CD14-positive monocyte (primary cell): ENCODE measurements at regions not wholly inside any gene's neighbourhood (a gene's known extent, or its start where the extent isn't known, plus 50 kb on each side); places are given as distances from the start of the nearest gene placed in this dataset.

Experiments used
- DNase-seq, 3 donors: peaks; one replicate each; pipeline ENCODE4 v3.0.0-alpha.2; 2011 to 2022
- H2AFZ ChIP-seq: 2 replicates; pipeline ENCODE4 v1.6.0; 2012; ENCODE audit warnings: mild to moderate bottlenecking, low read depth, low read length, inconsistent platforms; ENCODE audit not compliant: insufficient read depth, poor library complexity, severe bottlenecking
- H3K27ac ChIP-seq, 2 donors: 1 replicate in 1 of 2; 2 replicates in 1 of 2; pipeline ENCODE4 v1.5.1; 2012 to 2013; ENCODE audit warnings: low read length in 2 of 2, control low read depth in 1 of 2, inconsistent platforms in 1 of 2, low read depth in 1 of 2, mild to moderate bottlenecking in 1 of 2
- H3K27me3 ChIP-seq, 2 donors: one replicate each; pipeline versions ENCODE4 v1.6.0 to v1.6.1; 2011 to 2013; ENCODE audit warnings: low read length in 2 of 2; ENCODE audit not compliant: control insufficient read depth in 2 of 2, insufficient read depth in 2 of 2
- H3K36me3 ChIP-seq, 2 donors: replicated peaks in 1 of 2; 1 replicate in 1 of 2; 2 replicates in 1 of 2; pipeline versions ENCODE4 v1.5.1 to v1.6.1; 2012 to 2013; ENCODE audit warnings: low read length in 2 of 2, control low read depth in 1 of 2, inconsistent platforms in 1 of 2, mild to moderate bottlenecking in 1 of 2; ENCODE audit not compliant: insufficient read depth in 2 of 2, control insufficient read depth in 1 of 2
- H3K4me1 ChIP-seq, 2 donors: 1 replicate in 1 of 2; 2 replicates in 1 of 2; pipeline versions ENCODE4 v1.5.1 to v1.6.1; 2012 to 2013; ENCODE audit warnings: low read length in 2 of 2, control low read depth in 1 of 2, inconsistent platforms in 1 of 2, mild to moderate bottlenecking in 1 of 2, moderate library complexity in 1 of 2; ENCODE audit not compliant: insufficient read depth in 2 of 2, control insufficient read depth in 1 of 2
- H3K4me2 ChIP-seq: replicated peaks from 2 replicates; pipeline ENCODE3; 2012; ENCODE audit warnings: low read length, moderate library complexity, mild to moderate bottlenecking; ENCODE audit not compliant: poor library complexity, severe bottlenecking; ENCODE audit errors: extremely low read depth
- H3K4me3 ChIP-seq, 3 experiments: fragments of 200-600 bp in 1 of 3; sonication (generic) in 1 of 3; replicated peaks in 1 of 3; 1 replicate in 2 of 3; 2 replicates in 1 of 3; pipeline ENCODE4 v1.5.1; 2011 to 2013; ENCODE audit warnings: low read length in 3 of 3, mild to moderate bottlenecking in 3 of 3, control low read depth in 2 of 3, low read depth in 2 of 3, inconsistent platforms in 1 of 3, moderate library complexity in 1 of 3
- H3K79me2 ChIP-seq: 2 replicates; pipeline ENCODE4 v1.6.0; 2012; ENCODE audit warnings: mild to moderate bottlenecking, control low read depth, inconsistent platforms, low read length, moderate library complexity; ENCODE audit not compliant: insufficient read depth
- H3K9ac ChIP-seq: 2 replicates; pipeline ENCODE4 v1.6.0; 2017; ENCODE audit warnings: low read length, mild to moderate bottlenecking; ENCODE audit not compliant: insufficient read depth, poor library complexity, severe bottlenecking
- H3K9me3 ChIP-seq, 2 donors: replicated peaks in 1 of 2; 1 replicate in 1 of 2; 2 replicates in 1 of 2; pipeline versions ENCODE4 v1.5.1 to v1.6.1; 2012 to 2013; ENCODE audit warnings: low read length in 2 of 2, control low read depth in 1 of 2; ENCODE audit not compliant: control insufficient read depth in 1 of 2, insufficient read depth in 1 of 2
- H4K20me1 ChIP-seq: 2 replicates; pipeline ENCODE4 v1.6.0; 2012; ENCODE audit warnings: mild to moderate bottlenecking, low read length, control low read depth, moderate library complexity; ENCODE audit not compliant: insufficient read depth
- H3K27ac Mint-ChIP-seq, 7 donors: one replicate each; pipeline ENCODE4 v1.8.0; 2020; ENCODE audit warnings: mild to moderate bottlenecking in 7 of 7, mixed read lengths in 7 of 7, moderate library complexity in 6 of 7, inconsistent platforms in 2 of 7
- H3K27me3 Mint-ChIP-seq, 3 donors: one replicate each; pipeline ENCODE4 v1.8.0; 2021 to 2022; ENCODE audit warnings: low read depth in 3 of 3, mild to moderate bottlenecking in 3 of 3, mixed read lengths in 3 of 3, moderate library complexity in 3 of 3, inconsistent platforms in 1 of 3
- H3K36me3 Mint-ChIP-seq, 2 donors: one replicate each; pipeline ENCODE4 v1.8.0; 2020; ENCODE audit warnings: mixed read lengths in 2 of 2, inconsistent platforms in 1 of 2, mild to moderate bottlenecking in 1 of 2
- H3K4me1 Mint-ChIP-seq: one replicate; pipeline ENCODE4 v1.8.0; 2020; ENCODE audit warnings: mild to moderate bottlenecking, mixed read lengths
- H3K4me3 Mint-ChIP-seq, 2 donors: one replicate each; pipeline ENCODE4 v1.8.0; 2020; ENCODE audit warnings: mild to moderate bottlenecking in 2 of 2, mixed read lengths in 2 of 2, moderate library complexity in 1 of 2
- H3K9me3 Mint-ChIP-seq, 7 donors: one replicate each; pipeline ENCODE4 v1.8.0; 2020 to 2022; ENCODE audit warnings: mixed read lengths in 7 of 7, mild to moderate bottlenecking in 6 of 7, moderate library complexity in 6 of 7, inconsistent platforms in 2 of 7
- CTCF ChIP-seq: fragments of 200-600 bp; IDR thresholded peaks from one replicate; pipeline ENCODE4 v1.8.0; 2022; ENCODE audit warnings: antibody characterized with exemption, mild to moderate bottlenecking
- WGBS: methylation state at CpG from one replicate; pipeline ENCODE4 v1.1.5; 2013; ENCODE audit warnings: missing lambda C conversion rate; ENCODE audit not compliant: insufficient coverage; 5-methylcytosine and 5-hydroxymethylcytosine counted together
- intact Hi-C, 2 donors: fragments of 100-400 bp; cut with micrococcal nuclease; formaldehyde crosslinking; loops; one replicate each; pipeline versions ENCODE4 v1.15.0 to v1.15.1; 2023

DNA sequence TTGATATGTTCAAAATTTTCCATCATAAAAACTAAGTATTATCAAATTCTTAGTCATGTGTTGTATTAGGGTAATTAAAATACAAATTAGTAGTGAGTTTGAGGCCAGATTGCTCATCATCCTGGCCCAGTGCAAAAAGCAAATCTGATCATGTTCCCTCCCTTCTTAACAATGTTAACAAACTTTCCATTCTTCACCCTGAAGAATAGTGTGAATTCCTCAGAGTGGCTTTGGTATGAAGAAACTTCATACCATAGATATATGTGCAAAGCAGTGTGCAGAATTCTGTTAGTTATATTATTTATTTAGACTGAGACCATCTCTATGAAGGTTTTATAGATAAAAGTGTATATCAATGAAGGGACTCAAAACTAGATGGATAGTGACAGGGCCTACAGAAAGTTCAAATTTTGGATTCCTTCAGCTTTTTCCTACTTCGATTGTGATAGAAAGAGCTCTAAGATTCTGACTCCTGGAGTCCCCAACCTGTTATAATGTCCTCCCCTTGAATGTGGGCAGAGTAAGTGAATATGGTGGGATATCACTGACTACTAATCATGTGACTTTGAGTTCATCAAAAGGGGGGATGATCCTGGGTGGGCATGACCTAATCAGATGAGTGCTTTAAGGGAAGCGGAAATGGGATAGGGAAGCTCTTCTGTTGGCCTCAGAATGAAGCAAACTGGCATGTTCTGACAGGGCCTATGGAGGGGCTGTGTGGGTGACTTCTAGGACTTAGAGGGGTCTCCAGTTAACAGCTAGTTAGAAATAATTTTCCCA lies 271.4 kb downstream of the BTG1 start:
- no peak overlapping the region for H3K4me3 Mint-ChIP-seq
- Histone ChIP-seq H3K79me2 (no peaks in the 10 kb centered on the region), H3K4me3 (no peak overlapping the region), H3K36me3 (no peaks in the 10 kb centered on the region), H3K9me3 (no peaks in the 10 kb centered on the region), H2AFZ (no peak overlapping the region), H3K9ac (no peak overlapping the region), H3K27ac (no peak overlapping the region), H4K20me1 (no peaks in the 10 kb centered on the region), H3K27me3 (no peaks in the 10 kb centered on the region), H3K4me2 (no peak overlapping the region), H3K4me1 (peaks cover 39 to 51% of the 10 kb centered on the region in 2 donors)
- no peak for TF ChIP-seq CTCF
- DNase-seq = no peak
- H3K27ac Mint-ChIP-seq = peak overlapping the region in 3 of 7 donors; percentile 24 to 91 (median 51)
- 100% methylated on average over 1 of the region's 2 CpGs for WGBS
- H3K36me3 Mint-ChIP-seq = peaks cover 0 to 5% of the 10 kb centered on the region in 2 donors
- H3K27me3 Mint-ChIP-seq = peaks cover 0 to 2% (median 1%) of the 10 kb centered on the region in 3 donors
- intact Hi-C loops = loop anchor here (10.0 kb wide), 3 partner anchors 261 to 721 kb away; no protein-coding TSS in a partner anchor
- peaks cover 0 to 4% (median 0%) of the 10 kb centered on the region in 7 donors for H3K9me3 Mint-ChIP-seq
- H3K4me1 Mint-ChIP-seq = peaks cover 43% of the 10 kb centered on the region

DNA sequence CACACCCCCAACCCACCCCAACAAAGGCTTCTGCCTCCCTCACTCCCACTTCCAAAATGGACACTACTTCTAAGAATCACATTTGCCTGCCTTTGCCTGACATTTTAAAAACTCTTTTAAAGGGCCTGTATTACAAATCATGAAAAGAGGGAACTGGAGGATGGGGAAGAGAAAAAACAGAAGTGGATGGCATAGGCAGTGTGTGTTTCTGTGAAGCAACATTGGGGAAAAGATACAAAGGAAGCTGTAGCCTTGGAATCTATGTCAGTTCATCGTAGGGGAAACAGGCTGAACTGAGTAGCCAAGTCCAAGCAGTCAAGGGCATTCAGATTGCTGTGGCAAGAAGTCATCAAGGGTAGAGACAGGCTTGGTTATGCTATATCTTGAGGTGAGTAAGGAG lies 273.9 kb downstream of the BTG1 start:
- intact Hi-C loops = loop anchor here (10.0 kb wide), 3 partner anchors 263 to 723 kb away; no protein-coding TSS in a partner anchor
- H3K27me3 ChIP-seq = no peaks in the 10 kb centered on the region
- no peaks in the 10 kb centered on the region for H3K36me3 ChIP-seq
- no peaks in the 10 kb centered on the region for H4K20me1 ChIP-seq
- H3K9ac ChIP-seq = no peak overlapping the region
- Mint-ChIP-seq H3K9me3 (peaks cover 0 to 4% (median 0%) of the 10 kb centered on the region in 7 donors), H3K4me3 (peak overlapping the region in 1 of 2 donors; percentile 8), H3K36me3 (peaks cover 0 to 5% of the 10 kb centered on the region in 2 donors), H3K4me1 (peaks cover 28% of the 10 kb centered on the region), H3K27me3 (peaks cover 0 to 1% (median 0%) of the 10 kb centered on the region in 3 donors), H3K27ac (peak overlapping the region; percentile 66 to 93 (median 87))
- peak overlapping the region; percentile 35 for H3K4me2 ChIP-seq
- peak overlapping the region in 1 of 3 experiments; percentile 19 for H3K4me3 ChIP-seq
- TF ChIP-seq CTCF = no peak
- peak; percentile 85 to 91 (median 87) for DNase-seq
- no peaks in the 10 kb centered on the region for H3K79me2 ChIP-seq
- no peaks in the 10 kb centered on the region for H3K9me3 ChIP-seq
- peaks cover 27 to 36% of the 10 kb centered on the region in 2 donors for H3K4me1 ChIP-seq
- no CpG with 5 or more reads among the region's 1 CpG for WGBS
- H3K27ac ChIP-seq = peak overlapping the region; percentile 2 to 82
- H2AFZ ChIP-seq = peak overlapping the region; percentile 9
